Uterus (tissue), 3 donors: ENCODE measurements at regions not wholly inside any gene's neighbourhood (a gene's known extent, or its start where the extent isn't known, plus 50 kb on each side); places are given as distances from the start of the nearest gene placed in this dataset.

Source experiments
- DNase-seq, 2 donors: peaks; one replicate each; pipeline ENCODE4 v3.0.0-alpha.2; 2019 to 2020
- H3K27ac ChIP-seq, 2 donors: fragments of 200-600 bp; sonication (generic); 1 replicate in 1 of 2; 2 replicates in 1 of 2; pipeline ENCODE4 v1.5.1; 2016 to 2018
- H3K27me3 ChIP-seq, 2 donors: fragments of 200-600 bp; sonication (generic); one replicate each; pipeline ENCODE4 v1.5.1; 2018 to 2019; ENCODE audit warnings: control low read depth in 1 of 2
- H3K36me3 ChIP-seq, 2 donors: fragments of 200-600 bp; sonication (generic); one replicate each; pipeline ENCODE4 v1.5.1; 2019; ENCODE audit warnings: control low read depth in 1 of 2
- H3K4me1 ChIP-seq, 2 donors: fragments of 200-600 bp; sonication (generic); one replicate each; pipeline ENCODE4 v1.5.1; 2018 to 2019; ENCODE audit warnings: control low read depth in 1 of 2
- H3K4me3 ChIP-seq, 2 donors: fragments of 200-600 bp; sonication (generic); 1 replicate in 1 of 2; 2 replicates in 1 of 2; pipeline ENCODE4 v1.5.1; 2018 to 2019; ENCODE audit warnings: mild to moderate bottlenecking in 1 of 2
- H3K9me3 ChIP-seq, 2 donors: fragments of 200-600 bp; sonication (generic); one replicate each; pipeline ENCODE4 v1.5.1; 2019; ENCODE audit warnings: control low read depth in 1 of 2
- POLR2A ChIP-seq, 2 donors: fragments of 450-650 bp; IDR thresholded peaks; one replicate each; pipeline ENCODE4 v1.6.1; 2016; ENCODE audit warnings: antibody characterized with exemption in 2 of 2, mild to moderate bottlenecking in 1 of 2, moderate library complexity in 1 of 2
- intact Hi-C: fragments of 100-400 bp; cut with DNase I; formaldehyde crosslinking; loops from one replicate; pipeline ENCODE4 v1.15.1; 2023; ENCODE audit warnings: low total_unique reads
- TF ChIP-seq, protein P1 (sequence below), 4 experiments: fragments of 200-600 bp in 2 of 4; fragments of 450-650 bp in 2 of 4; sonication (generic) in 2 of 4; IDR thresholded peaks; one replicate each; pipeline ENCODE4 v1.5.1; 2016 to 2019; ENCODE audit warnings: antibody characterized with exemption in 4 of 4, mild to moderate bottlenecking in 2 of 4, moderate library complexity in 1 of 4
- donor health status: DM: yes; HTN: yes; CAD: no.

DNA sequence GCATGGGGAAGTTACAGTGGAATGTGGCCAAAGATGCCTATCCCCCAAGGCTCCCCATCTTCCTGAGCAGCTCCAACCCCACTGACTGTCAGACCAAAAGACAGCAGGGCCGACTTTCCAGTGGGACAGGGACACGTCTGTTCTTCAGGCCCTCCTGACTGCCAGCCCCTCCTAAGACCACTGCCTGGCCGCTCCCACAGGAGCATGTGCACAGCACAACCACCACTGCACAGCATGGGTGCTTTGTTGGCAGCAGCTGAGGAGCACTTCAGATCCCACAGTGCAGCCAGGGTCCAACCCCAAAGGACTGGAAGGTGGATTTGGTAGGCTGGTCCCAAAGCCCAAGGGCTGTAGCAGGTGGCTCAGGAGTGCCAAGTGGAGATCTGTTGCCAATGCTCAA lies 648.3 kb upstream of the BRINP3 start:
- no peak overlapping the region for H3K27ac ChIP-seq
- H3K27me3 ChIP-seq = no peaks in the 10 kb centered on the region
- intact Hi-C loops = no loop called here
- H3K4me1 ChIP-seq = no peaks in the 10 kb centered on the region
- H3K4me3 ChIP-seq = no peak overlapping the region
- TF ChIP-seq POLR2A (IDR thresholded peaks at IDR 0.05) = no peak
- TF ChIP-seq, protein P1, sequence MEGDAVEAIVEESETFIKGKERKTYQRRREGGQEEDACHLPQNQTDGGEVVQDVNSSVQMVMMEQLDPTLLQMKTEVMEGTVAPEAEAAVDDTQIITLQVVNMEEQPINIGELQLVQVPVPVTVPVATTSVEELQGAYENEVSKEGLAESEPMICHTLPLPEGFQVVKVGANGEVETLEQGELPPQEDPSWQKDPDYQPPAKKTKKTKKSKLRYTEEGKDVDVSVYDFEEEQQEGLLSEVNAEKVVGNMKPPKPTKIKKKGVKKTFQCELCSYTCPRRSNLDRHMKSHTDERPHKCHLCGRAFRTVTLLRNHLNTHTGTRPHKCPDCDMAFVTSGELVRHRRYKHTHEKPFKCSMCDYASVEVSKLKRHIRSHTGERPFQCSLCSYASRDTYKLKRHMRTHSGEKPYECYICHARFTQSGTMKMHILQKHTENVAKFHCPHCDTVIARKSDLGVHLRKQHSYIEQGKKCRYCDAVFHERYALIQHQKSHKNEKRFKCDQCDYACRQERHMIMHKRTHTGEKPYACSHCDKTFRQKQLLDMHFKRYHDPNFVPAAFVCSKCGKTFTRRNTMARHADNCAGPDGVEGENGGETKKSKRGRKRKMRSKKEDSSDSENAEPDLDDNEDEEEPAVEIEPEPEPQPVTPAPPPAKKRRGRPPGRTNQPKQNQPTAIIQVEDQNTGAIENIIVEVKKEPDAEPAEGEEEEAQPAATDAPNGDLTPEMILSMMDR (IDR thresholded peaks at IDR 0.05) = no peak
- no peaks in the 10 kb centered on the region for H3K36me3 ChIP-seq
- no peak for DNase-seq
- no peaks in the 10 kb centered on the region for H3K9me3 ChIP-seq

DNA sequence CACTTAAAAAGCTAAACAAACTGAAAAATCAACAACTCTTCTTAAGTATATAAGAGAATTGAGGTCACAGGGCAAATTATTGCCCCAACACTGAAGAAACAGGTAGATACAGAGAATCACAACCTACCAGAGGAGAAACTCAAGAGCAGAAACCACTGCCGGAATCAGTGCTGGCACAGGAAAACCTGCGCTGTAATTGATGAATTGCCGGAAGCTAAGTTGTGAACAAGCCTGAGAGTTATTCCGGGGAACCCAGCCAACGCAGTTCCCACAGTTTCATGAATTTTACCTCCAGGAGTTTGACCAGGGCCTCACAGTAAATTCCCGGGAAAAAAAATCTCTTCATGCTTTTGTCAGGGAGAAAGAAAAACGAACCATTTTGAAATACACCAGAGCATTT lies 657.1 kb upstream of the BRINP3 start:
- Histone ChIP-seq H3K27me3 (no peaks in the 10 kb centered on the region), H3K36me3 (no peaks in the 10 kb centered on the region), H3K9me3 (no peaks in the 10 kb centered on the region), H3K4me3 (no peak overlapping the region), H3K27ac (no peak overlapping the region), H3K4me1 (no peaks in the 10 kb centered on the region)
- TF ChIP-seq, protein P1 (IDR thresholded peaks at IDR 0.05) = no peak
- TF ChIP-seq POLR2A (IDR thresholded peaks at IDR 0.05) = no peak
- DNase-seq = no peak
- intact Hi-C loops = no loop called here

DNA sequence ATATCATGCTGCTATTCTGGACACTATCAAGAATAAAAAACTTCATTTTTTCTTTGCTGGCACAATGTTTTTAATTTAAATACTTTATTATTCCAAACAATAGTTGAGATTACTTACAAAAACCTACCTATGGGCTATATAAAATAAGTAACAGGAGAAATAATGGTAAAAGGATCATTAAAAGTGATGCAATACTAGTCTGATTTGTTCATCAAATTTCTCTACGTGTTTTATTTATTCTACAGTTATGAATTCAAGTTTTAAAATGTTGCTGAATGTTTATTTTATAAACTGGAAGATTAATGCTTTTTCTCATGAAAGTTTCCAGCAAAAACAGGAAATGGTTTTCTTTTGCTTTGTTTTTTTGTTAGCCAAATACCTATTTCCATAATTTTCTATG lies 662.4 kb upstream of the BRINP3 start:
- Histone ChIP-seq H3K4me1 (no peaks in the 10 kb centered on the region), H3K9me3 (no peaks in the 10 kb centered on the region), H3K27me3 (no peaks in the 10 kb centered on the region), H3K27ac (no peak overlapping the region), H3K4me3 (no peak overlapping the region), H3K36me3 (no peaks in the 10 kb centered on the region)
- no peak for DNase-seq
- intact Hi-C loops = no loop called here
- TF ChIP-seq, protein P1 (IDR thresholded peaks at IDR 0.05) = no peak
- TF ChIP-seq POLR2A (IDR thresholded peaks at IDR 0.05) = no peak

DNA sequence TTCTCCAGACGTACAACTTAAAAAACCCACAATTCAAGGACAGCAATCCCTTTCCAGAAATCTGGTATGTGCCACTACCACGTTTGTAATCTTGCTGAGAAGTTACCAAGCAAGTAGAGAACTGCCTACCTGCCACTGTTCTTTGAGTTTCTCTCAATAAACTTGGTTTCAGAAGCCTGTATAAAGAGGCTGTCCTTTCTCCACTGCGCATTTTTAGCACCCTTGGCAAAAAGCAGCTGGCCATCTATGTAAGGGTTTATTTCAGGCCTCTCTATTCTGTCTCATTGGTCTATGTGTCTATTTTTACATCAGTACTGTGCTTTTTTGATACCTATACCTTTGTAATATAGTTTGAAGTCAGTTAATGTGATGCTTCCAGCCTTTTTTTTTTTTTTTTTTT lies 665.1 kb upstream of the BRINP3 start:
- no peak for DNase-seq
- Histone ChIP-seq H3K36me3 (no peaks in the 10 kb centered on the region), H3K27ac (no peak overlapping the region), H3K4me1 (no peaks in the 10 kb centered on the region), H3K9me3 (no peaks in the 10 kb centered on the region), H3K4me3 (no peak overlapping the region), H3K27me3 (no peaks in the 10 kb centered on the region)
- TF ChIP-seq POLR2A (IDR thresholded peaks at IDR 0.05) = no peak
- TF ChIP-seq, protein P1 (IDR thresholded peaks at IDR 0.05) = no peak
- intact Hi-C loops = no loop called here

DNA sequence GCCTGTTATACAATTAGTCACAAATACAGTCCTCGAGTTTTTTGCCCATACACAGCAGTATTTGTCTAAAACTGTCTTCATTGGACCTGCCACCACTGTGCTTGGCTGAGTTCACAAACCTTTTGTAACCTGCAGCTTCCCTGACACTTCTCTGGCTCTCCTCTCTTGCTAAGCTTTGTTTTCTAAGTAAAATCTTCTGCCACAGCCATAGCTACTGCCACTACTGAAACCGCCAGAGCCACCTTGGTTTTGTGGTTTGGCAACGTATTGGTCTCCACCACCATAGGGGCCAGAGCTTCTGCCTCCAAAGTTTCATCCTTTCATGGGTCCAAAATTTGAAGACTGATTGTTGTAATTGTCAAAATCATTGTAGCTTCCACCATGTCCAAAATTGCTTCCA lies 668.2 kb upstream of the BRINP3 start:
- no peak for TF ChIP-seq POLR2A (IDR thresholded peaks at IDR 0.05)
- TF ChIP-seq, protein P1 (IDR thresholded peaks at IDR 0.05) = no peak

More for the DNA sequence above, 668.2 kb upstream of the BRINP3 start:
- Histone ChIP-seq H3K27ac (no peak overlapping the region), H3K4me3 (no peak overlapping the region), H3K4me1 (no peaks in the 10 kb centered on the region), H3K9me3 (no peaks in the 10 kb centered on the region), H3K27me3 (no peaks in the 10 kb centered on the region), H3K36me3 (no peaks in the 10 kb centered on the region)
- intact Hi-C loops = no loop called here
- DNase-seq = no peak
